GM23338 (cell line): ENCODE measurements at regions not wholly inside any gene's neighbourhood (a gene's known extent, or its start where the extent isn't known, plus 50 kb on each side); places are given as distances from the start of the nearest gene placed in this dataset.

ENCODE experiments used
- CREB1 ChIP-seq: fragments of 250-450 bp; sonication (Bioruptor Pico); IDR thresholded peaks from 2 replicates; pipeline ENCODE4 v1.5.0; 2020; ENCODE audit warnings: low read depth, mild to moderate bottlenecking, moderate library complexity
- EZH2 ChIP-seq: fragments of 200-600 bp; sonication (generic); IDR thresholded peaks from one replicate; pipeline ENCODE4 v1.8.0; 2017; ENCODE audit warnings: antibody characterized with exemption, mild to moderate bottlenecking, low read depth; ENCODE audit not compliant: unreplicated experiment
- EZH2phosphoT487 ChIP-seq: fragments of 200-600 bp; sonication (generic); IDR thresholded peaks from one replicate; pipeline ENCODE4 v1.8.1; 2018; ENCODE audit warnings: antibody characterized with exemption; ENCODE audit not compliant: unreplicated experiment
- NANOG ChIP-seq: IDR thresholded peaks from 2 replicates; pipeline ENCODE4 v1.6.1; 2016; ENCODE audit warnings: antibody characterized with exemption, borderline replicate concordance
- POLR2AphosphoS5 ChIP-seq: IDR thresholded peaks from 2 replicates; pipeline ENCODE4 v1.6.1; 2016; ENCODE audit warnings: antibody characterized with exemption, low read depth
- STAT1 ChIP-seq: IDR thresholded peaks from one replicate; pipeline ENCODE4 v1.6.1; 2016; ENCODE audit warnings: antibody characterized with exemption; ENCODE audit not compliant: unreplicated experiment
- ZNF114 ChIP-seq: fragments of 250-450 bp; sonication (Bioruptor Pico); IDR thresholded peaks from 2 replicates; pipeline ENCODE4 v1.5.0; 2020; ENCODE audit warnings: mild to moderate bottlenecking, moderate library complexity
- ZNF331 ChIP-seq: fragments of 250-450 bp; sonication (Bioruptor Pico); IDR thresholded peaks from 2 replicates; pipeline ENCODE4 v1.5.0; 2020; ENCODE audit warnings: low read depth, mild to moderate bottlenecking, moderate library complexity
- TF ChIP-seq, protein P1 (sequence below): fragments of 250-450 bp; sonication (Bioruptor Pico); IDR thresholded peaks from 2 replicates; pipeline ENCODE4 v1.5.0; 2020; ENCODE audit warnings: mild to moderate bottlenecking, moderate library complexity
- TF ChIP-seq, protein P2 (sequence below), 2 experiments: fragments of 200-600 bp in 1 of 2; sonication (generic) in 1 of 2; conservative IDR thresholded peaks; 2 replicates each; pipeline versions ENCODE4 v1.5.1 to v1.6.1; 2016 to 2017; ENCODE audit warnings: antibody characterized with exemption in 2 of 2, low read depth in 2 of 2, mild to moderate bottlenecking in 2 of 2, moderate library complexity in 1 of 2
- TF ChIP-seq, protein P3 (sequence below): IDR thresholded peaks from one replicate; pipeline ENCODE4 v1.6.1; 2018; ENCODE audit warnings: antibody characterized with exemption; ENCODE audit not compliant: unreplicated experiment

- TF ChIP-seq, protein P1, sequence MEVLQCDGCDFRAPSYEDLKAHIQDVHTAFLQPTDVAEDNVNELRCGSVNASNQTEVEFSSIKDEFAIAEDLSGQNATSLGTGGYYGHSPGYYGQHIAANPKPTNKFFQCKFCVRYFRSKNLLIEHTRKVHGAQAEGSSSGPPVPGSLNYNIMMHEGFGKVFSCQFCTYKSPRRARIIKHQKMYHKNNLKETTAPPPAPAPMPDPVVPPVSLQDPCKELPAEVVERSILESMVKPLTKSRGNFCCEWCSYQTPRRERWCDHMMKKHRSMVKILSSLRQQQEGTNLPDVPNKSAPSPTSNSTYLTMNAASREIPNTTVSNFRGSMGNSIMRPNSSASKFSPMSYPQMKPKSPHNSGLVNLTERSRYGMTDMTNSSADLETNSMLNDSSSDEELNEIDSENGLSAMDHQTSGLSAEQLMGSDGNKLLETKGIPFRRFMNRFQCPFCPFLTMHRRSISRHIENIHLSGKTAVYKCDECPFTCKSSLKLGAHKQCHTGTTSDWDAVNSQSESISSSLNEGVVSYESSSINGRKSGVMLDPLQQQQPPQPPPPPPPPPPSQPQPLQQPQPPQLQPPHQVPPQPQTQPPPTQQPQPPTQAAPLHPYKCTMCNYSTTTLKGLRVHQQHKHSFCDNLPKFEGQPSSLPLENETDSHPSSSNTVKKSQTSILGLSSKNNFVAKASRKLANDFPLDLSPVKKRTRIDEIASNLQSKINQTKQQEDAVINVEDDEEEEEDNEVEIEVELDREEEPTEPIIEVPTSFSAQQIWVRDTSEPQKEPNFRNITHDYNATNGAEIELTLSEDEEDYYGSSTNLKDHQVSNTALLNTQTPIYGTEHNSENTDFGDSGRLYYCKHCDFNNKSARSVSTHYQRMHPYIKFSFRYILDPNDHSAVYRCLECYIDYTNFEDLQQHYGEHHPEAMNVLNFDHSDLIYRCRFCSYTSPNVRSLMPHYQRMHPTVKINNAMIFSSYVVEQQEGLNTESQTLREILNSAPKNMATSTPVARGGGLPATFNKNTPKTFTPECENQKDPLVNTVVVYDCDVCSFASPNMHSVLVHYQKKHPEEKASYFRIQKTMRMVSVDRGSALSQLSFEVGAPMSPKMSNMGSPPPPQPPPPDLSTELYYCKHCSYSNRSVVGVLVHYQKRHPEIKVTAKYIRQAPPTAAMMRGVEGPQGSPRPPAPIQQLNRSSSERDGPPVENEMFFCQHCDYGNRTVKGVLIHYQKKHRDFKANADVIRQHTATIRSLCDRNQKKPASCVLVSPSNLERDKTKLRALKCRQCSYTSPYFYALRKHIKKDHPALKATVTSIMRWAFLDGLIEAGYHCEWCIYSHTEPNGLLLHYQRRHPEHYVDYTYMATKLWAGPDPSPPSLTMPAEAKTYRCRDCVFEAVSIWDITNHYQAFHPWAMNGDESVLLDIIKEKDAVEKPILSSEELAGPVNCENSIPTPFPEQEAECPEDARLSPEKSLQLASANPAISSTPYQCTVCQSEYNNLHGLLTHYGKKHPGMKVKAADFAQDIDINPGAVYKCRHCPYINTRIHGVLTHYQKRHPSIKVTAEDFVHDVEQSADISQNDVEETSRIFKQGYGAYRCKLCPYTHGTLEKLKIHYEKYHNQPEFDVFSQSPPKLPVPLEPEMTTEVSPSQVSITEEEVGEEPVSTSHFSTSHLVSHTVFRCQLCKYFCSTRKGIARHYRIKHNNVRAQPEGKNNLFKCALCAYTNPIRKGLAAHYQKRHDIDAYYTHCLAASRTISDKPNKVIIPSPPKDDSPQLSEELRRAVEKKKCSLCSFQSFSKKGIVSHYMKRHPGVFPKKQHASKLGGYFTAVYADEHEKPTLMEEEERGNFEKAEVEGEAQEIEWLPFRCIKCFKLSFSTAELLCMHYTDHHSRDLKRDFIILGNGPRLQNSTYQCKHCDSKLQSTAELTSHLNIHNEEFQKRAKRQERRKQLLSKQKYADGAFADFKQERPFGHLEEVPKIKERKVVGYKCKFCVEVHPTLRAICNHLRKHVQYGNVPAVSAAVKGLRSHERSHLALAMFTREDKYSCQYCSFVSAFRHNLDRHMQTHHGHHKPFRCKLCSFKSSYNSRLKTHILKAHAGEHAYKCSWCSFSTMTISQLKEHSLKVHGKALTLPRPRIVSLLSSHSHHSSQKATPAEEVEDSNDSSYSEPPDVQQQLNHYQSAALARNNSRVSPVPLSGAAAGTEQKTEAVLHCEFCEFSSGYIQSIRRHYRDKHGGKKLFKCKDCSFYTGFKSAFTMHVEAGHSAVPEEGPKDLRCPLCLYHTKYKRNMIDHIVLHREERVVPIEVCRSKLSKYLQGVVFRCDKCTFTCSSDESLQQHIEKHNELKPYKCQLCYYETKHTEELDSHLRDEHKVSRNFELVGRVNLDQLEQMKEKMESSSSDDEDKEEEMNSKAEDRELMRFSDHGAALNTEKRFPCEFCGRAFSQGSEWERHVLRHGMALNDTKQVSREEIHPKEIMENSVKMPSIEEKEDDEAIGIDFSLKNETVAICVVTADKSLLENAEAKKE (CRISPR knock-in tag) = no peak
- no peak for TF ChIP-seq EZH2
- TF ChIP-seq, protein P2, sequence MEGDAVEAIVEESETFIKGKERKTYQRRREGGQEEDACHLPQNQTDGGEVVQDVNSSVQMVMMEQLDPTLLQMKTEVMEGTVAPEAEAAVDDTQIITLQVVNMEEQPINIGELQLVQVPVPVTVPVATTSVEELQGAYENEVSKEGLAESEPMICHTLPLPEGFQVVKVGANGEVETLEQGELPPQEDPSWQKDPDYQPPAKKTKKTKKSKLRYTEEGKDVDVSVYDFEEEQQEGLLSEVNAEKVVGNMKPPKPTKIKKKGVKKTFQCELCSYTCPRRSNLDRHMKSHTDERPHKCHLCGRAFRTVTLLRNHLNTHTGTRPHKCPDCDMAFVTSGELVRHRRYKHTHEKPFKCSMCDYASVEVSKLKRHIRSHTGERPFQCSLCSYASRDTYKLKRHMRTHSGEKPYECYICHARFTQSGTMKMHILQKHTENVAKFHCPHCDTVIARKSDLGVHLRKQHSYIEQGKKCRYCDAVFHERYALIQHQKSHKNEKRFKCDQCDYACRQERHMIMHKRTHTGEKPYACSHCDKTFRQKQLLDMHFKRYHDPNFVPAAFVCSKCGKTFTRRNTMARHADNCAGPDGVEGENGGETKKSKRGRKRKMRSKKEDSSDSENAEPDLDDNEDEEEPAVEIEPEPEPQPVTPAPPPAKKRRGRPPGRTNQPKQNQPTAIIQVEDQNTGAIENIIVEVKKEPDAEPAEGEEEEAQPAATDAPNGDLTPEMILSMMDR (conservative IDR thresholded peaks at IDR 0.05; ENCODE audit: low read depth in 2 of 2) = no peak
- no peak for TF ChIP-seq POLR2AphosphoS5
- TF ChIP-seq STAT1 = no peak
- TF ChIP-seq, protein P3, sequence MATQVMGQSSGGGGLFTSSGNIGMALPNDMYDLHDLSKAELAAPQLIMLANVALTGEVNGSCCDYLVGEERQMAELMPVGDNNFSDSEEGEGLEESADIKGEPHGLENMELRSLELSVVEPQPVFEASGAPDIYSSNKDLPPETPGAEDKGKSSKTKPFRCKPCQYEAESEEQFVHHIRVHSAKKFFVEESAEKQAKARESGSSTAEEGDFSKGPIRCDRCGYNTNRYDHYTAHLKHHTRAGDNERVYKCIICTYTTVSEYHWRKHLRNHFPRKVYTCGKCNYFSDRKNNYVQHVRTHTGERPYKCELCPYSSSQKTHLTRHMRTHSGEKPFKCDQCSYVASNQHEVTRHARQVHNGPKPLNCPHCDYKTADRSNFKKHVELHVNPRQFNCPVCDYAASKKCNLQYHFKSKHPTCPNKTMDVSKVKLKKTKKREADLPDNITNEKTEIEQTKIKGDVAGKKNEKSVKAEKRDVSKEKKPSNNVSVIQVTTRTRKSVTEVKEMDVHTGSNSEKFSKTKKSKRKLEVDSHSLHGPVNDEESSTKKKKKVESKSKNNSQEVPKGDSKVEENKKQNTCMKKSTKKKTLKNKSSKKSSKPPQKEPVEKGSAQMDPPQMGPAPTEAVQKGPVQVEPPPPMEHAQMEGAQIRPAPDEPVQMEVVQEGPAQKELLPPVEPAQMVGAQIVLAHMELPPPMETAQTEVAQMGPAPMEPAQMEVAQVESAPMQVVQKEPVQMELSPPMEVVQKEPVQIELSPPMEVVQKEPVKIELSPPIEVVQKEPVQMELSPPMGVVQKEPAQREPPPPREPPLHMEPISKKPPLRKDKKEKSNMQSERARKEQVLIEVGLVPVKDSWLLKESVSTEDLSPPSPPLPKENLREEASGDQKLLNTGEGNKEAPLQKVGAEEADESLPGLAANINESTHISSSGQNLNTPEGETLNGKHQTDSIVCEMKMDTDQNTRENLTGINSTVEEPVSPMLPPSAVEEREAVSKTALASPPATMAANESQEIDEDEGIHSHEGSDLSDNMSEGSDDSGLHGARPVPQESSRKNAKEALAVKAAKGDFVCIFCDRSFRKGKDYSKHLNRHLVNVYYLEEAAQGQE = no peak
- no peak for TF ChIP-seq EZH2phosphoT487
- TF ChIP-seq ZNF331 = no peak
- no peak for TF ChIP-seq ZNF114 (CRISPR knock-in tag)
- no peak for TF ChIP-seq CREB1
- no peak for TF ChIP-seq NANOG
Observed at GRCh38 chr2:122610948-122611609, 855.6 kb downstream of the TSN start.
